ENCODE measurements at regions not wholly inside any gene's neighbourhood (a gene's known extent, or its start where the extent isn't known, plus 50 kb on each side); places are given as distances from the start of the nearest gene placed in this dataset.
A peak's percentile ranks its signal among the peaks of the same experiment; 100 is the strongest.

DNA sequence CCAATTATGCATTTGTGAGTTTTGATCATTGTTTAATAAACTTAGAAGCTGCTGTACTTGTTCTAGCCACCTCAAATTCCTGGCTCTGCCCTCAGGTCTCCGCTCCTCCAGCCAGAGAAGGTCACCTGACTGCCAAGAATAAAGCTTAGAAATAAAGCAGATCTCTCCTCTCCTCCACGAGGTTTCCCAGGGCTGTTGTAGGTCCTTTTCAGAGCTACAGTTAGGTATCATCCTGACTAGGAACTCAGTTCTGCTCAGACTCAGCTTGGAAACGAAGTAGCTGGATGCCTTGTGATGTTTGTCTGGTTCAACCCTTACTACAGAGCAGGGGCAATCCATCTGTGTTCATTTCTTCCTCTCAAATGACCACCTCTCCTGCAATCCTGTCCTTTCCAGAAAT lies 79.1 kb upstream of the RAPGEF2 start:
- Histone ChIP-seq H3K79me1 (replicated peaks; ENCODE audit: low read length, poor library complexity, severe bottlenecking) (no peaks in the 10 kb centered on the region), H3K9me3 (ENCODE audit: control insufficient read depth, low read length) (no peaks in the 10 kb centered on the region), H3K27me3 (ENCODE audit: control insufficient read depth in 1 of 2, insufficient read depth in 1 of 2, low read length in 2 of 2) (no peaks in the 10 kb centered on the region), H2AFZ (ENCODE audit: low read depth, low read length) (peak overlapping the region; percentile 42), H3K4ac (ENCODE audit: low read depth in 1 of 2, low read length in 2 of 2) (no peak overlapping the region), H2BK12ac (ENCODE audit: low read length in 2 of 2) (no peak overlapping the region), H3K23ac (ENCODE audit: low read length in 2 of 2) (no peak overlapping the region), H3K18ac (ENCODE audit: low read depth in 1 of 2, low read length in 2 of 2) (no peak overlapping the region), H4K8ac (ENCODE audit: low read length) (no peak overlapping the region), H3K36me3 (ENCODE audit: control insufficient read depth in 1 of 2, insufficient read depth in 2 of 2, low read depth in 1 of 2, low read length in 2 of 2) (no peaks in the 10 kb centered on the region), H4K91ac (ENCODE audit: low read length) (no peak overlapping the region), H3K4me3 (ENCODE audit: insufficient read depth in 1 of 2, low read depth in 1 of 2, low read length in 2 of 2) (no peak overlapping the region), H2BK120ac (ENCODE audit: low read depth, low read length) (no peak overlapping the region), H3K27ac (ENCODE audit: low read length, poor library complexity, severe bottlenecking) (no peak overlapping the region), H3K4me2 (ENCODE audit: low read length, poor library complexity, severe bottlenecking) (no peak overlapping the region), H3K9ac (ENCODE audit: low read length) (no peak overlapping the region), H2BK5ac (ENCODE audit: low read depth, low read length, poor library complexity, severe bottlenecking) (no peak overlapping the region), H2BK15ac (ENCODE audit: low read depth, poor library complexity, severe bottlenecking) (no peak overlapping the region), H3K14ac (ENCODE audit: low read length in 2 of 2) (no peak overlapping the region), H2AK5ac (ENCODE audit: low read length, severe bottlenecking) (no peak overlapping the region), H3K4me1 (ENCODE audit: control insufficient read depth, insufficient read depth, low read depth, low read length) (no peaks in the 10 kb centered on the region)
- no peak for DNase-seq
- WGBS, result 69% methylated on average over 3 of the region's 3 CpGs

DNA sequence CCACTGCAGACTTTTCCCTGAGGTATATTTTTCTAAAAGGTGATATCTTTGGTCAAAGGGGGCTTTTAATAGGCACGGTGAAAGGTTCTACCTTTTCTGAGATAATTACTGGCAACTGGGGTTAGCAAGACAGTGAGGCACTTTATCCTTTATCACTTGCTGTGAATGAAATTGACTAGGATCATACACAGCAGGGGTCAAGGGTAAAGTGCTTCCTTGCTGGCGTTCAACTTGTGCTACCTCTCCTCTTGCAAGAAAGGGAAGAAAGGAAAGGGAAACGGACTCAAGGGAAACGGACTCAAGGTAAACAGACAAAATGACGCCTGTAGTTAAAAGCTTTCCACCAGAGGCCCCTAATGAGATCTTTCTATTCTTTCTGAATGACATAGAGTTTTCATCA lies 78.6 kb upstream of the RAPGEF2 start:
- Histone ChIP-seq H3K4me3 (ENCODE audit: insufficient read depth in 1 of 2, low read depth in 1 of 2, low read length in 2 of 2) (no peak overlapping the region), H3K14ac (ENCODE audit: low read length in 2 of 2) (no peak overlapping the region), H3K9ac (ENCODE audit: low read length) (no peak overlapping the region), H3K4ac (ENCODE audit: low read depth in 1 of 2, low read length in 2 of 2) (no peak overlapping the region), H2BK120ac (ENCODE audit: low read depth, low read length) (no peak overlapping the region), H3K4me2 (ENCODE audit: low read length, poor library complexity, severe bottlenecking) (no peak overlapping the region), H2BK5ac (ENCODE audit: low read depth, low read length, poor library complexity, severe bottlenecking) (no peak overlapping the region), H2BK12ac (ENCODE audit: low read length in 2 of 2) (no peak overlapping the region), H3K79me1 (replicated peaks; ENCODE audit: low read length, poor library complexity, severe bottlenecking) (no peaks in the 10 kb centered on the region), H2AFZ (ENCODE audit: low read depth, low read length) (no peak overlapping the region), H2BK15ac (ENCODE audit: low read depth, poor library complexity, severe bottlenecking) (no peak overlapping the region), H3K9me3 (ENCODE audit: control insufficient read depth, low read length) (no peaks in the 10 kb centered on the region), H3K27ac (ENCODE audit: low read length, poor library complexity, severe bottlenecking) (no peak overlapping the region), H3K27me3 (ENCODE audit: control insufficient read depth in 1 of 2, insufficient read depth in 1 of 2, low read length in 2 of 2) (no peaks in the 10 kb centered on the region), H3K4me1 (ENCODE audit: control insufficient read depth, insufficient read depth, low read depth, low read length) (no peaks in the 10 kb centered on the region), H4K91ac (ENCODE audit: low read length) (no peak overlapping the region), H4K8ac (ENCODE audit: low read length) (no peak overlapping the region), H3K18ac (ENCODE audit: low read depth in 1 of 2, low read length in 2 of 2) (no peak overlapping the region), H3K23ac (ENCODE audit: low read length in 2 of 2) (no peak overlapping the region), H3K36me3 (ENCODE audit: control insufficient read depth in 1 of 2, insufficient read depth in 2 of 2, low read depth in 1 of 2, low read length in 2 of 2) (no peaks in the 10 kb centered on the region), H2AK5ac (ENCODE audit: low read length, severe bottlenecking) (no peak overlapping the region)
- DNase-seq, result no peak
- 22% methylated on average over 2 of the region's 5 CpGs for WGBS

DNA sequence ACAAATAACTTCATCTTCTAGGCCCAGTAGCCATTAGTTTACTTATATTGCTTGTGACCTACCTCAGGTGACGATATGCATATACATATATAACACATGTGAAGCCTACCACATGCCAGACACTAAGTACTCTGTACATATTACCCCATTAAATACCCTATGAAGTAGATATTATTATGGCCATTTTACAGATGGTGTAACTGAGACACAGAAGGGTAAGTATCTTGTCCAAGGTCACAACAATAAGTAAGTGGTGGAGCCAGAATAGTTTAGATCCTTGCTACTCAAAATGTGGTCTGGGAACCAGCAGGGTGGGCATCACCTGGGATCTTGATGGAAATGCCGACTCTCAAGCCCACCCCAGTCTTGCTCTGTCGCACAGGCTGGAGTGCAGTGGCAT lies 78.1 kb upstream of the RAPGEF2 start:
- Histone ChIP-seq H3K23ac (ENCODE audit: low read length in 2 of 2) (no peak overlapping the region), H3K14ac (ENCODE audit: low read length in 2 of 2) (no peak overlapping the region), H3K4ac (ENCODE audit: low read depth in 1 of 2, low read length in 2 of 2) (no peak overlapping the region), H2AK5ac (ENCODE audit: low read length, severe bottlenecking) (no peak overlapping the region), H3K36me3 (ENCODE audit: control insufficient read depth in 1 of 2, insufficient read depth in 2 of 2, low read depth in 1 of 2, low read length in 2 of 2) (no peaks in the 10 kb centered on the region), H3K4me2 (ENCODE audit: low read length, poor library complexity, severe bottlenecking) (no peak overlapping the region), H3K9ac (ENCODE audit: low read length) (no peak overlapping the region), H3K4me1 (ENCODE audit: control insufficient read depth, insufficient read depth, low read depth, low read length) (no peaks in the 10 kb centered on the region), H3K18ac (ENCODE audit: low read depth in 1 of 2, low read length in 2 of 2) (no peak overlapping the region), H4K8ac (ENCODE audit: low read length) (no peak overlapping the region), H3K27ac (ENCODE audit: low read length, poor library complexity, severe bottlenecking) (no peak overlapping the region), H4K91ac (ENCODE audit: low read length) (no peak overlapping the region), H3K79me1 (replicated peaks; ENCODE audit: low read length, poor library complexity, severe bottlenecking) (no peaks in the 10 kb centered on the region), H3K27me3 (ENCODE audit: control insufficient read depth in 1 of 2, insufficient read depth in 1 of 2, low read length in 2 of 2) (no peaks in the 10 kb centered on the region), H2BK120ac (ENCODE audit: low read depth, low read length) (no peak overlapping the region), H2BK12ac (ENCODE audit: low read length in 2 of 2) (no peak overlapping the region), H3K9me3 (ENCODE audit: control insufficient read depth, low read length) (no peaks in the 10 kb centered on the region), H2BK5ac (ENCODE audit: low read depth, low read length, poor library complexity, severe bottlenecking) (no peak overlapping the region), H2AFZ (ENCODE audit: low read depth, low read length) (no peak overlapping the region), H2BK15ac (ENCODE audit: low read depth, poor library complexity, severe bottlenecking) (no peak overlapping the region), H3K4me3 (ENCODE audit: insufficient read depth in 1 of 2, low read depth in 1 of 2, low read length in 2 of 2) (no peak overlapping the region)
- 89% methylated on average over 3 of the region's 3 CpGs for WGBS
- DNase-seq, result no peak

DNA sequence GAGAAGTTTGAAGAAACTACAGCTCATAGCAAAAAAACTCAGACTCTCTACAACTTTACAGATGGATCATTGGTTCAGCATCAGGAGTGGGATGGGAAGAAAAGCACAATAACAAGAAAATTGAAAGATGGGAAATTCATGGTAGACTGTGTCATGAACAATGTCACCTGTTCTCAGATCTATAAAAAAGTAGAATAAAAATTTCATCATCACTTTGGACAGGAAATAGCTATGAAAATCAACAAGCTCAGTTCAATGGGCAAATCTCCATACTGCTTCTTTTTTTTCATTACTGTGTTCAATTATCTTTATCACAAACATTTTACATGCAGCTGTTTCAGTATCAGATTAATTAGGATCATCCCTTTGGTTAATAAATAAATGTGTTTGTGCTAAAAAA lies 76.5 kb upstream of the RAPGEF2 start:
- no peak overlapping the region for H4K8ac ChIP-seq (ENCODE audit: low read length)
- H2AFZ ChIP-seq (ENCODE audit: low read depth, low read length), result no peak overlapping the region
- H2BK15ac ChIP-seq (ENCODE audit: low read depth, poor library complexity, severe bottlenecking), result no peak overlapping the region
- H3K9ac ChIP-seq (ENCODE audit: low read length), result no peak overlapping the region
- no peaks in the 10 kb centered on the region for H3K9me3 ChIP-seq (ENCODE audit: control insufficient read depth, low read length)
- H3K27ac ChIP-seq (ENCODE audit: low read length, poor library complexity, severe bottlenecking), result no peak overlapping the region
- H3K18ac ChIP-seq (ENCODE audit: low read depth in 1 of 2, low read length in 2 of 2), result no peak overlapping the region
- no peak overlapping the region for H2BK12ac ChIP-seq (ENCODE audit: low read length in 2 of 2)
- H3K27me3 ChIP-seq (ENCODE audit: control insufficient read depth in 1 of 2, insufficient read depth in 1 of 2, low read length in 2 of 2), result no peaks in the 10 kb centered on the region
- H3K14ac ChIP-seq (ENCODE audit: low read length in 2 of 2), result no peak overlapping the region
- no peak overlapping the region for H4K91ac ChIP-seq (ENCODE audit: low read length)
- no peak overlapping the region for H3K4me2 ChIP-seq (ENCODE audit: low read length, poor library complexity, severe bottlenecking)
- H2AK5ac ChIP-seq (ENCODE audit: low read length, severe bottlenecking), result no peak overlapping the region
- H3K79me1 ChIP-seq (replicated peaks; ENCODE audit: low read length, poor library complexity, severe bottlenecking), result no peaks in the 10 kb centered on the region
- H3K23ac ChIP-seq (ENCODE audit: low read length in 2 of 2), result no peak overlapping the region
- H3K4me1 ChIP-seq (ENCODE audit: control insufficient read depth, insufficient read depth, low read depth, low read length), result no peaks in the 10 kb centered on the region
- H3K4ac ChIP-seq (ENCODE audit: low read depth in 1 of 2, low read length in 2 of 2), result no peak overlapping the region
- DNase-seq, result no peak
- no peak overlapping the region for H2BK120ac ChIP-seq (ENCODE audit: low read depth, low read length)
- H3K4me3 ChIP-seq (ENCODE audit: insufficient read depth in 1 of 2, low read depth in 1 of 2, low read length in 2 of 2), result no peak overlapping the region
- no peaks in the 10 kb centered on the region for H3K36me3 ChIP-seq (ENCODE audit: control insufficient read depth in 1 of 2, insufficient read depth in 2 of 2, low read depth in 1 of 2, low read length in 2 of 2)
- no peak overlapping the region for H2BK5ac ChIP-seq (ENCODE audit: low read depth, low read length, poor library complexity, severe bottlenecking)

All from mesenchymal stem cell (in vitro differentiated cells and primary cell).